GM18907 (cell line): ENCODE measurements at regions not wholly inside any gene's neighbourhood (a gene's known extent, or its start where the extent isn't known, plus 50 kb on each side); places are given as distances from the start of the nearest gene placed in this dataset.
"Not testable (repeated sequence)": the region's sequence is repeated elsewhere in the genome, so short reads cannot be mapped to it uniquely, and the experiment has no call there.

Source experiments
- ATAC-seq: cut with Tn5 transposase; IDR thresholded peaks from one replicate; pipeline ENCODE4 v1.9.1; 2021; ENCODE audit warnings: mild to moderate bottlenecking, moderate library complexity; ENCODE audit not compliant: unreplicated experiment

DNA sequence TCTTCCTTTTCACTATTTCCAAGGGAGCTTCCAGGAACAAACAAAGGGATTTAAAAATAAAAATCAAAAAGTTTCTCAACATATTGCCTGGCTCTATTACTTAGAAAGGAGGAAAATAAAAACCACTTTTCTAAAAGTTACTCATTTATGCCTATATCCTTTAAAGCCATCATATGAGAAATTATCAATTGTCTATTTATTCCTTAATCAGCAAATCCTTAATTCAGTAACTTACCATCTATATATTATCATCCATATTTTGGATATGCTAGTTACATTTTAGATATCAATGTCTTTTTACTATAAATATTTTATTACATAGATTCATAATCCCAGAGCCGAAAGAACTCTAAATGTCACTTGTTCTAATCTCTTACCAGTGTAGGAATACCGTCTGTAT lies 481.5 kb upstream of the ANO5 start:
- ATAC-seq, result no peak

DNA sequence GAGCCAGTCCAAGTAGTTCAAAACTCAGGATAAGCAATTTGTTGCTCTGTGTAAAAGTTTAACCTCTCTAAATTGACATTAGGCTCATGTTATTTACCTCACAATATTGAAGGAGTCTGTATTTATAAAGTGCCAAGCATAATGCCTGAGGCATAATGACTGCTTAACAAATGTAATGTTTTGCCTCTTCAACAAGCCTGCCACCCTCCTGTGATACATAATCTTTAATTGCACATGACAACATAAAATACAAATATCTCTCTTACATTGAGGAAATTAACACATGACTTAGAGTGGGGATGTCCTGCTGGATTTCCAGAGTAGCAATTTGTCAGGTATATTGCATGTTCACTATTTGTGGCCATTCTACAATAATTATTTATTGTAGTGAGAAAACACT lies 469.2 kb upstream of the ANO5 start:
- no peak for ATAC-seq

DNA sequence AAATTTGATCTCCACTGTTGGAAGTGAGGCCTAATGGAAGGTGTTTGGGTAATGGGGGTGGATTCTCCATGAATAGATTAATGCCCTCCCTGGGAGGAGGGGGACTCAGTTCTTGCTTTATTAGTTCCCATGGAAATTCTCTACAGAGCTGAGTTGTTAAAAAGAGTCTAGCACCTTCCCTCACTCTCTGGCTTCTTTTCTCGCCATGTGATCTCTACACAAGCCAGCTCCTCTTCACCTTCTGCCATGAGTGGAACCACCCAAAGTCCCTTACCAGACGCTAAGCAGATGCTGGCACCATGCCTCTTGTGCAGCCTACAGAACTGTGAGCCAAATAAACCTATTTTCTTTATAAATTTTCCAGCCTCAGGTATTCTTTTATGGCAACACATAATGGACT lies 465.8 kb upstream of the ANO5 start:
- no peak for ATAC-seq

DNA sequence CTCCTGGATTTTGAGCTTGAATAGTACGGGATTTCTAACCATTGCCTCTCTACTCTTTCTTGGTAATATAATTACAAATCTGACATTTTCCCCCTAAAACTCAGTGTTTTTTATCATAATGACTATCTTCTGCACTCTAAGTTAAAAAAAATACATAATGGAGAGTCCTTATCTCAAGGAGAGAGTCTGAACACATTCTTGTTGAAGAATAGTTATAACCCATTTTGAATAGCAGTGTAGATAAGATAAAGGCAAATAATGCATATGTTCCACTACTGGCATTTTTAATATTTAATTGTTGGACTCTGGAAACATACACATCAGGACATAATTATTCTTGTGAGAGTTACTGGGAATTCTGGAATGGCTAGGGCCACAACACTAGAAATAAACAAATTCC lies 456.5 kb upstream of the ANO5 start:
- no peak for ATAC-seq

DNA sequence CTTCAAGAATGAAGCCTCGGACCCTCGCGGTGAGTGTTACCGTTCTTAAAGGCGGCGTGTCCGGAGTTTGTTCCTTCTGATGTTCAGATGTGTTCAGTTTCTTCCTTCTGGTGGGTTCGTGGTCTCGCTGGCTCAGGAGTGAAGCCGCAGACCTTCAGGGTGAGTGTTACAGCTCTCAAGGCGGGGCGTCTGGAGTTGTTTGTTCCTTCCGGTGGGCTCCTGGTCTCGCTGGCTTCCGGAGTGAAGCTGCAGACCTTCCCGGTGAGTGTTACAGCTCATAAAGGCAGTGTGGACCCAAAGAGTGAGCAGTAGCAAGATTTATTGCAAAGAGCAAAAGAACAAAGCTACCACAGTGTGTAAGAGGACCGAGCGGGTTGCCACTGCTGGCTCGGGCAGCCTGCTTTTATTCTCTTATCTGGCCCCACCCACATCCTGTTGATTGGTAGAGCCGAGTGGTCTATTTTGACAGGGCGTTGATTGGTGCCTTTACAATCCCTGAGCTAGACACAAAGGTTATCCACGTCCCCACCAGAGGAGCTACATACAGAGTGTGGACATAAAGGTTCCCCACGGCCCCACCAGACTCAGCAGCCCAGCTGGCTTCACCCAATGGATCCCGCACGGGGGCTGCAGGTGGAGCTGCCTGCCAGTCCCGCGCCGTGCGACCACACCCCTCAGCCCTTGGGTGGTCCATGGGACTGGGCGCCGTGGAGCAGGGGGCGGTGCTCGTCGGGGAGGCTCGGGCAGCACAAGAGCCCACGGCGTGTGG lies 440.2 kb upstream of the ANO5 start:
- ATAC-seq, result not testable (repeated sequence)

DNA sequence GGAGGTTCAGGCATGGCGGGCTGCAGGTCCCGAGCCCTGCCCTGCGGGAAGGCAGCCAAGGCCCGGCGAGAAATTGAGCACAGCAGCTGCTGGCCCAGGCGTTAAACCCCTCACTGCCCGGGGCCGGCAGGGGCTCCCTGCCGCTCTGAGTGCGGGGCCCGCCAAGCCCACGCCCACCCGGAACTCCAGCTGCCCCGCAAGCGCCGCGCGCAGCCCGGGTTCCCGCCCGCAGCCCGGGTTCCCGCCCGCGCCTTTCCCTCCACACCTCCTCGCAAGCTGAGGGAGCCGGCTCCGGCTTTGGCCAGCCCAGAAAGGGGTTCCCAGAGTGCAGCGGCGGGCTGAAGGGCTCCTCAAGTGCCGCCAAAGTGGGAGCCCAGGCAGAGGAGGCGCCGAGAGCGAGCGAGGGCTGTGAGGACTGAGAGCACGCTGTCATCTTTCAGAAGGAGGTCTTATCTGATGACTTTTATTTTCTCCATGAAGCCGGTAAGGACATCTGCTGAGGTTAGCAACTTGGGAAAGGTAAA lies 439.6 kb upstream of the ANO5 start:
- ATAC-seq, result not testable (repeated sequence)

DNA sequence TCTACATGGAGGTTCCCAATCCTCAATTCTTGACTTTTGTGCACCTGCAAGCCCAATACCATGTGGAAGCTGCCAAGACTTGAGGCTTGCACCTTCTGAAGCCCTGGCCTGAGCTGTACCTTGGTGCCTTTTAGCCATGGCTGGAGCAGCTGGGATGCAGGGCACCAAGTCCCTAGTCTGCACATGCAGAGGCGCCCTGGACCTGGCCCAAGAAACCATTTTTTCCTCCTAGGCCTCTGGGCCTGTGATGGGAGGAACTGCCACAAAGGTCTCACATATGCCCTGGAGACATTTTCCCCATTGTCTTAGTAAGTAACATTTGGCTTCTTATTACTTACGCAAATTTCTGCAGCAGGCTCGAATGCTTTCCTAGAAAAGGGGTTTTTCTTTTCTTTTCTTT lies 431.9 kb upstream of the ANO5 start:
- ATAC-seq, result no peak

DNA sequence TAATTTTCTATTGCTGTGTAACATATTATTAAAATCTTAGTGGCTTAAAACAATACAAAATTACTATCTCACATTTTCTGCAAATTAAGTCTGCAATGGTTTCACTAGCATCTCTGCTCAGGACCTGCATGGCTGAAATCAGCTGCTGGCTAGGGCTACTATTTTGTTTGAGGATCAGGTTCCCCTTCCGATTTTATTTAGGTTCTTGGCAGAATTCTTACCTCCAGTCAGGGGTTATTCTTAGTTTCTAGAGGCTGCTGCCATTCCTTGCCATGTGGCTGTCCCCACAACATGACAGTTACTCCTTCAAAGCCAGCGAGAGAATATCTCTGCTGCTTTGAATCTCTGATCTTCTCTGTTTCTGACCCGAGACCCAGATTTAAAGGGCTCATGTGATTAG lies 424.5 kb upstream of the ANO5 start:
- no peak for ATAC-seq

DNA sequence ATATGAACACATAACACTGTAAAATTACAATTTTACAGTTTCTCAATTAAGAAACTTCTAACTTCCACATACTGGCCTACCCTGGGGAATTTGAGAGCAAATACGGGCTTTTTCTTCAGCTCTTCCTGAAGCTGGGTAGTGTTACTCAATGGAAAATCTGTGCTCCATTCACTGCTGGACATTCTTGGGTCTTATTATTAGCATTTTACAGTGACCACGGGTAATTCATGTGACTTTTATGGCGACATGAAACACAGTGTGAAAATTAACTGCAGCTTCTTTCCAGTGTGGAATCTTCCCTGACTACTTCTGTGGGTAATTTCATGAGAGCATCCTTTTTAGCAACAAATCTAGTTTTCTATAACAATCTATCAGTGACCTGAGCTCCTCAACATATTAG lies 423.7 kb upstream of the ANO5 start:
- no peak for ATAC-seq

DNA sequence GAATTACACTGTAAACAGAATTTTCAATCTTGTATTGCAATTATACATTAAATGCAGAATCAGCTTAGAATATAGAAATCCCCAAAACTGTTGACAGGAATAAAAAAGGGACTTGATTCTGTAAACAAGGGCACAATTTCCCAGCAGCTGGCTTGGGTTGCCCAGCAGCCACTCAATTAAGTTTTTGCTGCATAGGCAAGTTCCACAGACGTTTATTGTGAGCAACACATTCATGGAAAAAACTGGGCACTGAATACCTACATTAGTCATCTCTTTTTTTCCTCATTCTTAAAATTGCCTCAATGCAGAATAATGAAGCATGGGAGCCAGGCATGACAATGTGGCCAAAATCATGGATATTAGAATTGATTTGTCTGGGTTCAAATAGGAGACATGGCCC lies 421.8 kb upstream of the ANO5 start:
- no peak for ATAC-seq

DNA sequence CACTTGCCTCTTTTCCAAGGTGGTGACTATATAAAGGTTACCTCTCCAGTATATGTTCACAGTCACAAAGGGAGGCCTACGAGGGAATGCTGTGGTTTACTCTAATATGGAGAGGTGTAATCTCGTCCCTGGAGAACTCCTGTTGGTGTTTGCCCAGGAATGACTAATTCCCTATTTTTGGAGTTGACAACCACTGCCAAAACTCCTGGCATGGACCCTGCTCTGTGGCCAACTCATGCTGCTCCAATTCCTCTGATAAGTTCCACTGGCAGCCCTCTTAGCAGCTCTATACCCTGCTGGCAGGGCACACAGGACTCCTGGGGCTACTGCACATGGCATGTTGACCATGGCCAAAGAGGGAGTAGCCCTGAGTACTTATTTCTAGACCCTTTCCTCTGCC lies 418.7 kb upstream of the ANO5 start:
- ATAC-seq, result no peak

DNA sequence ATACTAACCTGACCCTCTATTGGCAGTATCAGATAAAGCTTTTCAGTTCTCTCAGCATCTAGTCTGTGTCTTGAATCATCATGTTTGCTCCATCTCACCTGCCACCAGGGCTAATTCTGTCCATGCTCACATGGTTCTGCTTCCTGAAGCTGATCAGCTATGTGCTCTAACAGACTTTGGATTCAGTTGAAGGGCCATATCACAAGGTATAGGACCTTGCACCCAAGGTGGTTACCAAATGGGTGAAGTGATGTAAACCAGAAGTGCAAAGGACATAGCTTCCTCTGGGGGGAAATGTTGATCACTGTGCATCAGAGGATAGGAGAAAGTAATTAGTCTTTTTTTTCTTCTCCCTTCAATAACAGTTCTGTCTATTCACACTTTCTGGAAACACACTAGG lies 417.0 kb upstream of the ANO5 start:
- no peak for ATAC-seq

DNA sequence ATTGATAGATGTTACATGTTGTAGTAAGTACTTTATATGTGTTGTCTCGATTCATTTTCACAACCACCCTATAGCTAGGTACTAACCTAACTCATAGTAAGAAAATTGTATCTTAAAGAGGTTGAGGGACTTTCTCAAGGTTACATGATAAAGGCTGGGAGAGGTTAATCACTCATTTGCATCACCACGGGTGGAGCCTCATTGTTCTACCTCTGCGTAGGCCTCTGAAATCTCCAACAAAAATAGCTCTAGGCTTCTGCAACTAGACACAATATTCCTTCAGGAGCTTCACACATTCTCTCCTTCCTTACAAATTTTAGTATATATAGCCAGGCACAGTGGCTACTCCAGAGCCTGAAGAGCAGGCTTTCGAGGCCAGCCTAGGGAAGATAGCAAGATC lies 408.9 kb upstream of the ANO5 start:
- ATAC-seq, result no peak

DNA sequence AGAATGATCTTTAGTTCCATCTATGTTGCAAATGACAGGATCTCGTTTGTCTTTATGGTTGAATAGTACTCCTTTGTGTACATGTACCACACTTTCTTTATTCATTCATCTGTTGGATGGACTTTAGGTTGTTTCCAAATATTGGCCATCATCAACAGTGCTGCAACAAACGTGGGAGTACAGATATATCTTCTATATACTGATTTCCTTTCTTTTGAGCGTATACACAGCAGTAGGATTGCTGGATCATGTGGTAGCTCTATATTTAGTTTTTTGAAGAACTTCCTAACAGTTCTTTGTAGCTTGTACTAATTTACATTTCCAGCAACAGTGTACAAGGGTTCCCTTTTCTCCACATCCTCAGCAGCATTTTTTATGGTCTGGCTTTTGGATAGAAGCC lies 407.5 kb upstream of the ANO5 start:
- ATAC-seq, result no peak

DNA sequence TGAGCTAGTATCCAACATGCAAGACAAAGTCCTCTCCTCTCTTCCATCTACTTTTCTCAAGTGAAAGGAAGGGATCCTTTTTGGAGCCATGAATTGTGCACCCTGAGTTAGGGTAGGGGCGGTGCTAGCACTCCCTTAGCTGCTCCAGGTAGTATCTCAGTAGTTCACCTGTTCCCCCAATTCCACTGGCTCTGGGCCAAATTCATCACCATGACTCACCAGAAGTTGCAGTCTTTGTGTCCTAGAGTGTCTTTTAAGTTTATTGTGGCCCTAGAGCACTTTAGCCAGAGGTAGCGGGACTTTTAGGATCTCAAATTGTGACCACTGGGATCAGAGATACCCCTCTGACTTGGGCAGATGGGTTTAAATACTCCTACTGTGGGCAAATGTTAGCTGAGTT lies 398.6 kb upstream of the ANO5 start:
- ATAC-seq, result no peak

DNA sequence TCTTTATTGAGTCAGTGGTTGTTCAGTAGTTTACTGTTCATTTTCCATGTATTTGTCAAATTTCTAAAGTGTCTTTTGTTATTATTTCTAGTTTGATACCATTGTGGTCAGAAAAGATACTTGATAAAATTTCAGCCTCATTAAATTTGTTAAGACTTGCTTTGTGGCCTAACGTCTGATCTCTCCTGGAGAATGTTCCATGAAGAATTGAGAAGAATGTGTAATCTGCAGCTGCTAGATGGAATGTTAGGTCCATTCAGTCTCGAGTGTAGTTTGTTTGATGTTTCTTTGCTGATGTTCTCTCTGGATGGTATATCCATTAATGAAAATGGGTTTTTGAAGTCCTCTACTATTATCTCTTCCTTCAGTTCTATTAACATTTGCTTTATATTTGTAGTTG lies 394.7 kb upstream of the ANO5 start:
- ATAC-seq, result no peak

DNA sequence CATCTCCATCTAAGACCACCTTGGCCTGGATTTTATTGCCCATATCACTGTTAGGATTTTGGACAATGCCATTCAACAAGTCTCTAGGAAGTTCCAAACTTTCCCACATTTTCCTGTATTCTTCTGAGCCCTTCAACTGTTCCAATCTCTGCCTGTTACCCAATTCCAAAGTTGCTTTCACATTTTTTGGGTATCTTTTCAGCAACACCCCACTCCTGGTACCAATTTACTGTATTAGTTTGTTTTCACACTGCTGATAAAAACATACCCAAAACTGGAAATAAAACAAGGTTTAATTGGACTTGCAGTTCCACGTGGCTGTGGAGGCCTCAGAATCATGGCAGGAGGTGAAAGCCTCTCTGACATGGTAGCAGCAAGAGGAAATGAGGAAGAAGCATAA lies 388.4 kb upstream of the ANO5 start:
- ATAC-seq, result not testable (repeated sequence)

DNA sequence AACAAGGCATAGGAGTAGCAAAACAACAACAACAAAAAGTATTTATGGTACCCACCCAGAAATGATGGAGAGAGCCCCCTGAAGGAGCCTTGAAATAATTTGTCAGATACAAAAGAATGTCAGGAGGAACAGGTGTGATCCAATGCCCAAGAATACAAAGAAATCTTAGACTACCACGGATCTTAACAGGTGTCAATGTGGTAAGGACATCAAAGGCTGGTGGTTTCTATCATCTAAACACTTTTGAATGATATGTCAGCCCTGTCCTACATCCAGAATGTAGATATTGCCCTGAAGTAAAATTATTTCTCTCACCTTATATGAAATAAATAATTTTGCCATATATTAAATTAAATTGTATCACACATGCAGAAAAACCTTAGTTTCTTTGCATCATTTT lies 386.4 kb upstream of the ANO5 start:
- no peak for ATAC-seq

DNA sequence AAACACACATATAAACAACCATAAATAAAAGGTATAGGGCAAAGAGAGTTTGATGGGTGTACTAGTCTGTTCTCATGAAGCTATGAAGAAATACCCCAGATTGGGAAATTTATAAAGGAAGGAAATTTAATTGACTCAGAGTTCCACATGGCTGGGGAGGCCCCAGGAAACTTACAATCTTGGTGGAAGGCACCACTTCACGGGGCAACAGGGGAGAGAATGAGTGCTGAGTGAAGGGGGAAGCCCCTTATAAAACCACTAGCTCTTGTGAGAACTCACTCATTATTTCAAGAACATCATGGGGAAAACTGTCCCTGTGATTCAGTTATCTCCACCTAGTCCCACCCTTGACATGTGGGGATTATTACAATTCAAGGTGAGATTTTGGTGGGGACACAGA lies 385.9 kb upstream of the ANO5 start:
- peak; percentile 54 for ATAC-seq

DNA sequence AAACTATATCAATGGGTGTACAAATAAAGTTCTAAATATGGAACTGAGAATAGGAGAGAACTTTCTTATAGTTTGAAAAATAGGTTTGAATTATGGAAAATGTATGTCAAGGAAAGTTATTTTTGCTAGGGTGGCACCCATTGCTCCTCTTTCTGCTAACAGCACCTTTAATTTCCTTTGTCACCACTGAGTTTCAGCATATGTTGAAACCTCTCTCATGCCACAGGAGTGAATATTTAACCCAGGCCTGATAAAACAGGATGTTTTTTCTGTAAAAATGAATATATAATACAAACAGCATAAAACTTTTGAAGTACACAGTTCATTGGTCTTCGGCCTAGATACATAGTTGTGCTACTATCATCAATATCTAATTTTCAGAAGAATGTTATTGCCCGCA lies 385.5 kb upstream of the ANO5 start:
- ATAC-seq, result peak; percentile 58

DNA sequence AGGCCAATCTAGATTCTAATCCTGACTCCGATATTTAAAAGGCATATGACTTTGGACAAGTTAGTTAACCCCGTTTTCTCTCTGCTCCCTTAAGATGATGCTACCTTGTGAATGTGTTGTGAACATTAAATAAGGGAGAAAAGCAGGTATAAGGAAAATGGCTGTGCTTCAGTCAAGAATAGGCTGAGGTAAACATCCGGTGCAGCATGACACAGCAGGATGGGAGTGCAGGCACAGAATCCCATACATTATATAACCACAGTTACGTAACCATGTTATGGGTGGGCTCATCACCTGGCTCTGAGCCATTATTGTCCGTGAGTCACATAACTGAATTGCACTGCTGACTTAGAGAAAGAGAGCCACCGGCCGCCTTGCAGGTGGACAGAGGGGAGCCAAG lies 382.2 kb upstream of the ANO5 start:
- no peak for ATAC-seq

DNA sequence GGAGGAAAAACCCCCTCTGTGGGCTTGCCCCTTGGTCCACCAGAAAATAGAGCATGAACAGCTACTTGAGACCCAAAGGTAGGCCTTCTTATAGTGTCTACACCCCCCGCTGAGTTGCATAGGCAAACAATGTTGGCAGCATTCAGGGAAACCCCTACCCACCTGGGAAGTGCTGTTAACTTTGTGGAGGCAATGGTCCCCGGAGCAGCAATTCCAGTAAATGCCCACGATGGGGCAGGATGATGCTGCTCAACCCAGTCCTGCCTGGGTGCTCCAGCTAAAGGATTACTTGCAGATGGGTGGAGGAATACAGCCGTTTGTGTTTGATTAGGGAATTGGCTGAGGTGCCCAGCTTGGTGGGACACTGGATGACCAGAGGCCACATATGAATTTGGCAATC lies 381.3 kb upstream of the ANO5 start:
- ATAC-seq, result no peak

DNA sequence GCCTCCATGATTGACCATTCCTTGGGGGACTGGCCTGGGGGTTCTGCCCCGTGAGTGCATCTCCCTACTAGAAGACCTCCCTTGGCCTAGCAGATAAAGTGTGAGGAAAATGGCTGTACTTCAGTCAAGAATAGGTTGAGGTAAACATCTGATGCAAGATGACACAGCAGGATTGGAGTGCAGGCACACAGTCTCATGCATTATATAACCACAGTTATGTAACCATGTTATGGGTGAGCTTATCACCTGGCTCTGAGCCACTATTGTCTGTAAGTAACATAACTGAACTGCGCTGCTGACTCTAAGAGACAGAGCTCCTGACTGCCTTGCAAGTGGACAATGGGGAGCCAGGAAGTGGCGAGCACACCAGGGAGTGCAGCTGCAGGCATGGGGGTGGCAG lies 378.7 kb upstream of the ANO5 start:
- no peak for ATAC-seq
